ENCODE measurements at regions not wholly inside any gene's neighbourhood (a gene's known extent, or its start where the extent isn't known, plus 50 kb on each side); places are given as distances from the start of the nearest gene placed in this dataset.
A peak's percentile ranks its signal among the peaks of the same experiment; 100 is the strongest.

GRCh38 chr1:5393146-5393545 is 599.1 kb downstream of the NPHP4 start:
- Histone ChIP-seq H3K27ac (no peak overlapping the region), H3K4me3 (no peak overlapping the region), H3K4me1 (replicated peaks in 1 of 2) (peaks cover 13 to 14% of the 10 kb centered on the region in 2 donors)
- in situ Hi-C loops (cut with MboI; ENCODE audit: low pct_unique_long_range_greater_than_20kb in 2 of 9, low sequenced_read_pairs in 9 of 9, unreplicated experiment in 9 of 9), result no loop called here
- no peak for ATAC-seq (replicated peaks in 6 of 8)
- 0 to 100% (median 63%) methylated on average over 1 to 4 of the region's 5 CpGs; no CpG with 5 or more reads in 2 of the 10 experiments for WGBS, 10 experiments

GRCh38 chr1:5391725-5392124 is 600.5 kb downstream of the NPHP4 start:
- Histone ChIP-seq H3K4me3 (no peak overlapping the region), H3K4me1 (replicated peaks in 1 of 2) (peaks cover 3 to 5% of the 10 kb centered on the region in 2 donors), H3K27ac (no peak overlapping the region)
- no peak for ATAC-seq (replicated peaks in 6 of 8)
- WGBS, 10 experiments, result 30 to 90% (median 86%) methylated on average over 1 to 12 of the region's 12 CpGs; no CpG with 5 or more reads in 4 of the 10 experiments
- in situ Hi-C loops (cut with MboI; ENCODE audit: low pct_unique_long_range_greater_than_20kb in 2 of 9, low sequenced_read_pairs in 9 of 9, unreplicated experiment in 9 of 9), result no loop called here

- in situ Hi-C loops (cut with MboI; ENCODE audit: low pct_unique_long_range_greater_than_20kb in 2 of 9, low sequenced_read_pairs in 9 of 9, unreplicated experiment in 9 of 9), result no loop called here
- Histone ChIP-seq H3K4me1 (replicated peaks in 1 of 2) (peaks cover 0 to 3% of the 10 kb centered on the region in 2 donors), H3K27ac (peak overlapping the region; percentile 17 to 26), H3K4me3 (no peak overlapping the region)
- peak in 4 of 8 experiments; percentile 92 to 95 (median 94) for ATAC-seq (replicated peaks in 6 of 8)
- 0 to 59% (median 17%) methylated on average over 1 to 7 of the region's 7 CpGs; no CpG with 5 or more reads in 3 of the 10 experiments for WGBS, 10 experiments
Measured at GRCh38 chr1:5390504-5390903, 601.7 kb downstream of the NPHP4 start.

- in situ Hi-C loops (cut with MboI; ENCODE audit: low pct_unique_long_range_greater_than_20kb in 2 of 9, low sequenced_read_pairs in 9 of 9, unreplicated experiment in 9 of 9), result no loop called here
- H3K27ac ChIP-seq, result no peak overlapping the region
- H3K4me3 ChIP-seq, result no peak overlapping the region
- H3K4me1 ChIP-seq (replicated peaks in 1 of 2), result peaks cover 0 to 3% of the 10 kb centered on the region in 2 donors
- WGBS, 10 experiments, result 0 to 94% (median 62%) methylated on average over 1 to 16 of the region's 16 CpGs; no CpG with 5 or more reads in 1 of the 10 experiments
- ATAC-seq (replicated peaks in 6 of 8), result no peak
Measured at GRCh38 chr1:5389101-5389885, 602.9 kb downstream of the NPHP4 start.

- no peak for ATAC-seq (replicated peaks in 6 of 8)
- H3K4me3 ChIP-seq, result no peak overlapping the region
- no peak overlapping the region for H3K27ac ChIP-seq
- 0 to 90% (median 20%) methylated on average over 1 to 6 of the region's 6 CpGs; no CpG with 5 or more reads in 1 of the 10 experiments for WGBS, 10 experiments
- no peaks in the 10 kb centered on the region for H3K4me1 ChIP-seq (replicated peaks in 1 of 2)
- in situ Hi-C loops (cut with MboI; ENCODE audit: low pct_unique_long_range_greater_than_20kb in 2 of 9, low sequenced_read_pairs in 9 of 9, unreplicated experiment in 9 of 9), result no loop called here
Measured at GRCh38 chr1:5388622-5389021, 603.6 kb downstream of the NPHP4 start.

GRCh38 chr1:5386371-5386770 is 605.9 kb downstream of the NPHP4 start:
- 20 to 69% (median 53%) methylated on average over 1 to 3 of the region's 3 CpGs; no CpG with 5 or more reads in 6 of the 10 experiments for WGBS, 10 experiments
- H3K27ac ChIP-seq, result no peak overlapping the region
- no peaks in the 10 kb centered on the region for H3K4me1 ChIP-seq (replicated peaks in 1 of 2)
- in situ Hi-C loops (cut with MboI; ENCODE audit: low pct_unique_long_range_greater_than_20kb in 2 of 9, low sequenced_read_pairs in 9 of 9, unreplicated experiment in 9 of 9), result no loop called here
- H3K4me3 ChIP-seq, result no peak overlapping the region
- no peak for ATAC-seq (replicated peaks in 6 of 8)

GRCh38 chr1:5385956-5386355 is 606.3 kb downstream of the NPHP4 start:
- 7 to 72% (median 63%) methylated on average over 1 to 5 of the region's 7 CpGs; no CpG with 5 or more reads in 3 of the 10 experiments for WGBS, 10 experiments
- Histone ChIP-seq H3K4me3 (no peak overlapping the region), H3K4me1 (replicated peaks in 1 of 2) (no peaks in the 10 kb centered on the region), H3K27ac (no peak overlapping the region)
- no peak for ATAC-seq (replicated peaks in 6 of 8)
- in situ Hi-C loops (cut with MboI; ENCODE audit: low pct_unique_long_range_greater_than_20kb in 2 of 9, low sequenced_read_pairs in 9 of 9, unreplicated experiment in 9 of 9), result no loop called here

GRCh38 chr1:5385096-5385799 is 607.0 kb downstream of the NPHP4 start:
- in situ Hi-C loops (cut with MboI; ENCODE audit: low pct_unique_long_range_greater_than_20kb in 2 of 9, low sequenced_read_pairs in 9 of 9, unreplicated experiment in 9 of 9), result no loop called here
- H3K4me3 ChIP-seq, result no peak overlapping the region
- H3K27ac ChIP-seq, result no peak overlapping the region
- no peaks in the 10 kb centered on the region for H3K4me1 ChIP-seq (replicated peaks in 1 of 2)
- no peak for ATAC-seq (replicated peaks in 6 of 8)
- WGBS, 10 experiments, result 0 to 80% (median 43%) methylated on average over 1 to 12 of the region's 14 CpGs; no CpG with 5 or more reads in 2 of the 10 experiments

- 0 to 78% (median 50%) methylated on average over 1 to 7 of the region's 7 CpGs; no CpG with 5 or more reads in 1 of the 10 experiments for WGBS, 10 experiments
- no peak overlapping the region for H3K27ac ChIP-seq
- no peak for ATAC-seq (replicated peaks in 6 of 8)
- in situ Hi-C loops (cut with MboI; ENCODE audit: low pct_unique_long_range_greater_than_20kb in 2 of 9, low sequenced_read_pairs in 9 of 9, unreplicated experiment in 9 of 9), result no loop called here
- no peak overlapping the region for H3K4me3 ChIP-seq
- H3K4me1 ChIP-seq (replicated peaks in 1 of 2), result peaks cover 2 to 7% of the 10 kb centered on the region in 2 donors
Measured at GRCh38 chr1:5381491-5381890, 610.7 kb downstream of the NPHP4 start.

GRCh38 chr1:5379176-5379759 is 613.0 kb downstream of the NPHP4 start:
- Histone ChIP-seq H3K4me3 (no peak overlapping the region), H3K4me1 (replicated peaks in 1 of 2) (peaks cover 7 to 8% of the 10 kb centered on the region in 2 donors), H3K27ac (peak overlapping the region; percentile 7 to 49)
- WGBS, 10 experiments, result 0 to 88% (median 50%) methylated on average over 1 to 12 of the region's 12 CpGs; no CpG with 5 or more reads in 2 of the 10 experiments
- ATAC-seq (replicated peaks in 6 of 8), result peak in 5 of 8 experiments; percentile 47 to 95 (median 90)
- in situ Hi-C loops (cut with MboI; ENCODE audit: low pct_unique_long_range_greater_than_20kb in 2 of 9, low sequenced_read_pairs in 9 of 9, unreplicated experiment in 9 of 9), result no loop called here

- no peak for ATAC-seq (replicated peaks in 6 of 8)
- 50 to 87% (median 74%) methylated on average over 1 to 5 of the region's 6 CpGs; no CpG with 5 or more reads in 6 of the 10 experiments for WGBS, 10 experiments
- in situ Hi-C loops (cut with MboI; ENCODE audit: low pct_unique_long_range_greater_than_20kb in 2 of 9, low sequenced_read_pairs in 9 of 9, unreplicated experiment in 9 of 9), result no loop called here
- Histone ChIP-seq H3K27ac (no peak overlapping the region), H3K4me3 (no peak overlapping the region), H3K4me1 (replicated peaks in 1 of 2) (peaks cover 9 to 10% of the 10 kb centered on the region in 2 donors)
Measured at GRCh38 chr1:5376538-5377247, 615.5 kb downstream of the NPHP4 start.

- Histone ChIP-seq H3K4me3 (no peak overlapping the region), H3K4me1 (replicated peaks in 1 of 2) (peaks cover 9 to 10% of the 10 kb centered on the region in 2 donors), H3K27ac (no peak overlapping the region)
- 0 to 95% (median 38%) methylated on average over 1 to 6 of the region's 6 CpGs; no CpG with 5 or more reads in 3 of the 10 experiments for WGBS, 10 experiments
- peak in 2 of 8 experiments; percentile 27 to 29 for ATAC-seq (replicated peaks in 6 of 8)
- in situ Hi-C loops (cut with MboI; ENCODE audit: low pct_unique_long_range_greater_than_20kb in 2 of 9, low sequenced_read_pairs in 9 of 9, unreplicated experiment in 9 of 9), result no loop called here
Measured at GRCh38 chr1:5375481-5375880, 616.7 kb downstream of the NPHP4 start.
